Keratinocyte (primary cell): ENCODE measurements at regions not wholly inside any gene's neighbourhood (a gene's known extent, or its start where the extent isn't known, plus 50 kb on each side); places are given as distances from the start of the nearest gene placed in this dataset.

Experiments
- DNase-seq: peaks from one replicate; pipeline ENCODE4 v3.0.0-alpha.2; 2011; ENCODE audit warnings: low read depth, missing footprints, low spot score
- FAIRE-seq: peaks from 2 replicates; lab custom pipeline; 2011; peaks lifted over from hg19 to GRCh38; lab: Jason Lieb, UNC
- H2AFZ ChIP-seq: 2 replicates; pipeline ENCODE4 v1.6.0; 2012; ENCODE audit warnings: low read length, control low read depth, inconsistent platforms; ENCODE audit not compliant: control insufficient read depth
- H3K27ac ChIP-seq: 2 replicates; pipeline ENCODE4 v1.5.1; 2011; ENCODE audit warnings: low read length; ENCODE audit not compliant: control insufficient read depth, insufficient read depth
- H3K27me3 ChIP-seq: 3 replicates; pipeline ENCODE4 v1.6.0; 2011; ENCODE audit warnings: low read length; ENCODE audit not compliant: control insufficient read depth, insufficient read depth; ENCODE audit errors: extremely low read depth
- H3K36me3 ChIP-seq, 2 experiments: 2 replicates in 1 of 2; 3 replicates in 1 of 2; pipeline ENCODE4 v1.5.1; 2011; ENCODE audit warnings: low read length in 2 of 2, mild to moderate bottlenecking in 1 of 2; ENCODE audit not compliant: control insufficient read depth in 2 of 2, insufficient read depth in 2 of 2; ENCODE audit errors: extremely low read depth in 1 of 2
- H3K4me1 ChIP-seq: 3 replicates; pipeline ENCODE4 v1.5.1; 2011; ENCODE audit warnings: low read length; ENCODE audit not compliant: control insufficient read depth, insufficient read depth; ENCODE audit errors: extremely low read depth
- H3K4me2 ChIP-seq: 3 replicates; pipeline ENCODE4 v1.6.0; 2011; ENCODE audit warnings: low read depth, low read length; ENCODE audit not compliant: control insufficient read depth, insufficient read depth; ENCODE audit errors: extremely low read depth
- H3K4me3 ChIP-seq, 3 experiments: fragments of 200-600 bp in 1 of 3; sonication (generic) in 1 of 3; 2 replicates in 2 of 3; 3 replicates in 1 of 3; pipeline ENCODE4 v1.5.1; 2011 to 2016; ENCODE audit warnings: low read length in 3 of 3, mild to moderate bottlenecking in 3 of 3, control low read depth in 2 of 3, inconsistent platforms in 1 of 3, low read depth in 1 of 3, mixed read lengths in 1 of 3, mixed run types in 1 of 3, moderate library complexity in 1 of 3; ENCODE audit not compliant: control insufficient read depth in 2 of 3, insufficient read depth in 2 of 3; ENCODE audit errors: extremely low read depth in 1 of 3
- H3K79me2 ChIP-seq: 2 replicates; pipeline ENCODE4 v1.6.0; 2012; ENCODE audit warnings: low read length; ENCODE audit not compliant: control insufficient read depth, insufficient read depth
- H3K9ac ChIP-seq: 3 replicates; pipeline ENCODE4 v1.6.0; 2011; ENCODE audit warnings: low read length; ENCODE audit not compliant: control insufficient read depth, insufficient read depth; ENCODE audit errors: extremely low read depth
- H3K9me1 ChIP-seq: 3 replicates; pipeline ENCODE4 v1.6.0; 2011; ENCODE audit warnings: low read length; ENCODE audit not compliant: control insufficient read depth, insufficient read depth; ENCODE audit errors: extremely low read depth
- H3K9me3 ChIP-seq: 2 replicates; pipeline ENCODE4 v1.5.1; 2012; ENCODE audit warnings: low read depth, low read length; ENCODE audit not compliant: control insufficient read depth
- H4K20me1 ChIP-seq: 3 replicates; pipeline ENCODE4 v1.6.0; 2011; ENCODE audit warnings: low read length; ENCODE audit not compliant: control insufficient read depth, insufficient read depth; ENCODE audit errors: extremely low read depth
- EZH2 ChIP-seq: IDR thresholded peaks from one replicate; pipeline ENCODE4 v1.6.1; 2012; ENCODE audit warnings: inconsistent platforms, mild to moderate bottlenecking, low read length, moderate library complexity
- dilution Hi-C: fragments of 300-500 bp; cut with MboI; formaldehyde crosslinking; loops from one replicate; pipeline ENCODE4 v1.7.0; 2020; ENCODE audit warnings: low sequenced_read_pairs; ENCODE audit not compliant: extremely low pct_ligation_motif_present
- TF ChIP-seq, protein P1 (sequence below), 3 experiments: IDR thresholded peaks in 1 of 3; conservative IDR thresholded peaks in 1 of 3; optimal IDR thresholded peaks in 1 of 3; 2 replicates in 2 of 3; 3 replicates in 1 of 3; pipeline versions ENCODE3 to v1.5.1; 2011; ENCODE audit warnings: low read length in 3 of 3, mild to moderate bottlenecking in 3 of 3, moderate library complexity in 2 of 3, control low read depth in 1 of 3, inconsistent platforms in 1 of 3; ENCODE audit not compliant: insufficient read depth in 2 of 3; ENCODE audit errors: extremely low read depth in 1 of 3

DNA sequence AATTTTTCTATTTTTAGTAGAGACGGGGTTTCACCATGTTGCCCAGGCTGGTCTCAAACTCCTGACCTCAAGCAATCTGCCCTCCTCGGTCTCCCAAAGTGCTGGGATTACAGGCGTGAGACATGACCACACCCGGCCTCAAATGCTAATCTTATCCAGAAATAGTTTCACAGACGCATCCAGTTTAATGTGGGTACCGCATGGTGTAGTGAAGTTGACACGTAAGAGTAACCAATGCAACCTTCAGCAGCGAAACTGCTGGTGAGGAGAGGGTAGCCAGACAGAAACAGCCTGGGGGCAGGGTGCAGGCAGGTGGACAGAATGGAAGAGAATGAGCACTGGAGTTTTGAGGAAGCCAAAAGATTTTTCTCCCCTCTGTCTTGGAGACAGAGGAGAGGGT is 63.5 kb upstream of the FAM180A start:
- H3K27ac ChIP-seq = no peak overlapping the region
- dilution Hi-C loops = no loop called here
- H3K79me2 ChIP-seq = no peaks in the 10 kb centered on the region
- H3K9ac ChIP-seq = no peak overlapping the region
- H2AFZ ChIP-seq = no peak overlapping the region
- H3K36me3 ChIP-seq = no peaks in the 10 kb centered on the region
- no peak for DNase-seq
- no peak overlapping the region for H3K4me2 ChIP-seq
- peaks cover 4% of the 10 kb centered on the region for H3K27me3 ChIP-seq
- no peaks in the 10 kb centered on the region for H3K4me1 ChIP-seq
- FAIRE-seq = no peak
- no peaks in the 10 kb centered on the region for H4K20me1 ChIP-seq
- no peaks in the 10 kb centered on the region for H3K9me3 ChIP-seq
- no peaks in the 10 kb centered on the region for H3K9me1 ChIP-seq
- TF ChIP-seq, protein P1, sequence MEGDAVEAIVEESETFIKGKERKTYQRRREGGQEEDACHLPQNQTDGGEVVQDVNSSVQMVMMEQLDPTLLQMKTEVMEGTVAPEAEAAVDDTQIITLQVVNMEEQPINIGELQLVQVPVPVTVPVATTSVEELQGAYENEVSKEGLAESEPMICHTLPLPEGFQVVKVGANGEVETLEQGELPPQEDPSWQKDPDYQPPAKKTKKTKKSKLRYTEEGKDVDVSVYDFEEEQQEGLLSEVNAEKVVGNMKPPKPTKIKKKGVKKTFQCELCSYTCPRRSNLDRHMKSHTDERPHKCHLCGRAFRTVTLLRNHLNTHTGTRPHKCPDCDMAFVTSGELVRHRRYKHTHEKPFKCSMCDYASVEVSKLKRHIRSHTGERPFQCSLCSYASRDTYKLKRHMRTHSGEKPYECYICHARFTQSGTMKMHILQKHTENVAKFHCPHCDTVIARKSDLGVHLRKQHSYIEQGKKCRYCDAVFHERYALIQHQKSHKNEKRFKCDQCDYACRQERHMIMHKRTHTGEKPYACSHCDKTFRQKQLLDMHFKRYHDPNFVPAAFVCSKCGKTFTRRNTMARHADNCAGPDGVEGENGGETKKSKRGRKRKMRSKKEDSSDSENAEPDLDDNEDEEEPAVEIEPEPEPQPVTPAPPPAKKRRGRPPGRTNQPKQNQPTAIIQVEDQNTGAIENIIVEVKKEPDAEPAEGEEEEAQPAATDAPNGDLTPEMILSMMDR (optimal IDR thresholded peaks at IDR 0.05 in 1 of 3, IDR thresholded peaks at IDR 0.05 in 1 of 3, conservative IDR thresholded peaks at IDR 0.05 in 1 of 3; ENCODE audit: extremely low read depth in 1 of 3, insufficient read depth in 2 of 3, low read length in 3 of 3) = no peak
- TF ChIP-seq EZH2 = no peak
- H3K4me3 ChIP-seq = no peak overlapping the region

DNA sequence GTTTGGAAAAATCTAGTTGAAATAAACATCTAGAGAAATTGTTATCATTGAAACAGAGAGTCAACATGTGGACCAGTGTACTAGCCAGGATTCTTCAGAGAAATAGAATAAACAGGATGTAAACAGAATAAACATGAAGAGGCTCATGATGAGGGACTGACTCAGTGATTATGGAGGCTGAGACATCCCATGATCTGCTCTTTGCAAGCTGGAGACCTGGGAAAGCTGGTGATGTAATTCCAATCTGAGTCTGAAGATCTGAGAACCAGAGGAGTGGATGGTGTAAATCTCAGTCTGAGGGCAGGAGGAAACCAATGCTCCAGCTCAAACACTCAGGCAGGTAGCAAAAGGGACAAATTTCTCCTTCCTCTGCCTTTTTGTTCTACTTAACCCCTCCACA is 62.9 kb upstream of the FAM180A start:
- Histone ChIP-seq H3K9me1 (no peaks in the 10 kb centered on the region), H3K36me3 (no peaks in the 10 kb centered on the region), H3K4me3 (no peak overlapping the region), H3K4me2 (no peak overlapping the region), H3K9me3 (no peaks in the 10 kb centered on the region), H3K9ac (no peak overlapping the region), H2AFZ (no peak overlapping the region), H3K4me1 (no peaks in the 10 kb centered on the region), H3K27me3 (peaks cover 4% of the 10 kb centered on the region), H3K79me2 (no peaks in the 10 kb centered on the region), H4K20me1 (no peaks in the 10 kb centered on the region), H3K27ac (no peak overlapping the region)
- FAIRE-seq = no peak
- DNase-seq = no peak
- dilution Hi-C loops = no loop called here
- TF ChIP-seq, protein P1 (optimal IDR thresholded peaks at IDR 0.05 in 1 of 3, IDR thresholded peaks at IDR 0.05 in 1 of 3, conservative IDR thresholded peaks at IDR 0.05 in 1 of 3; ENCODE audit: extremely low read depth in 1 of 3, insufficient read depth in 2 of 3, low read length in 3 of 3) = no peak
- no peak for TF ChIP-seq EZH2
